Spleen (tissue), 7 donors: ENCODE measurements at regions not wholly inside any gene's neighbourhood (a gene's known extent, or its start where the extent isn't known, plus 50 kb on each side); places are given as distances from the start of the nearest gene placed in this dataset.

Experiments used
- POLR2A ChIP-seq, 3 donors: fragments of 450-650 bp; IDR thresholded peaks; one replicate each; pipeline ENCODE4 v1.5.1; 2017; ENCODE audit warnings: antibody characterized with exemption in 3 of 3, mild to moderate bottlenecking in 1 of 3
- TF ChIP-seq, protein P1 (sequence below), 11 experiments: fragments of 200-600 bp in 7 of 11; fragments of 450-650 bp in 4 of 11; sonication (generic) in 4 of 11; IDR thresholded peaks in 8 of 11; conservative IDR thresholded peaks in 3 of 11; 1 replicate in 7 of 11; 2 replicates in 4 of 11; pipeline versions ENCODE4 v1.4.0 to v1.8.0; 2016 to 2021; ENCODE audit warnings: antibody characterized with exemption in 11 of 11, inconsistent platforms in 4 of 11, mild to moderate bottlenecking in 1 of 11
- donor health status: DM: no; HTN: no; CAD: no; lungs with moderate emphysema.
- donor health status: DM: no; HTN: no; CAD: no.
- donor health status: DM: no; HTN: no; CAD: no.

- TF ChIP-seq, protein P1, sequence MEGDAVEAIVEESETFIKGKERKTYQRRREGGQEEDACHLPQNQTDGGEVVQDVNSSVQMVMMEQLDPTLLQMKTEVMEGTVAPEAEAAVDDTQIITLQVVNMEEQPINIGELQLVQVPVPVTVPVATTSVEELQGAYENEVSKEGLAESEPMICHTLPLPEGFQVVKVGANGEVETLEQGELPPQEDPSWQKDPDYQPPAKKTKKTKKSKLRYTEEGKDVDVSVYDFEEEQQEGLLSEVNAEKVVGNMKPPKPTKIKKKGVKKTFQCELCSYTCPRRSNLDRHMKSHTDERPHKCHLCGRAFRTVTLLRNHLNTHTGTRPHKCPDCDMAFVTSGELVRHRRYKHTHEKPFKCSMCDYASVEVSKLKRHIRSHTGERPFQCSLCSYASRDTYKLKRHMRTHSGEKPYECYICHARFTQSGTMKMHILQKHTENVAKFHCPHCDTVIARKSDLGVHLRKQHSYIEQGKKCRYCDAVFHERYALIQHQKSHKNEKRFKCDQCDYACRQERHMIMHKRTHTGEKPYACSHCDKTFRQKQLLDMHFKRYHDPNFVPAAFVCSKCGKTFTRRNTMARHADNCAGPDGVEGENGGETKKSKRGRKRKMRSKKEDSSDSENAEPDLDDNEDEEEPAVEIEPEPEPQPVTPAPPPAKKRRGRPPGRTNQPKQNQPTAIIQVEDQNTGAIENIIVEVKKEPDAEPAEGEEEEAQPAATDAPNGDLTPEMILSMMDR (IDR thresholded peaks at IDR 0.05 in 8 of 11, conservative IDR thresholded peaks at IDR 0.05 in 3 of 11) = no peak
- TF ChIP-seq POLR2A (IDR thresholded peaks at IDR 0.05) = no peak
Observed at GRCh38 chr17:65340401-65340800, 203.2 kb downstream of the RGS9 start.
